ENCODE measurements at regions not wholly inside any gene's neighbourhood (a gene's known extent, or its start where the extent isn't known, plus 50 kb on each side); places are given as distances from the start of the nearest gene placed in this dataset.

DNA sequence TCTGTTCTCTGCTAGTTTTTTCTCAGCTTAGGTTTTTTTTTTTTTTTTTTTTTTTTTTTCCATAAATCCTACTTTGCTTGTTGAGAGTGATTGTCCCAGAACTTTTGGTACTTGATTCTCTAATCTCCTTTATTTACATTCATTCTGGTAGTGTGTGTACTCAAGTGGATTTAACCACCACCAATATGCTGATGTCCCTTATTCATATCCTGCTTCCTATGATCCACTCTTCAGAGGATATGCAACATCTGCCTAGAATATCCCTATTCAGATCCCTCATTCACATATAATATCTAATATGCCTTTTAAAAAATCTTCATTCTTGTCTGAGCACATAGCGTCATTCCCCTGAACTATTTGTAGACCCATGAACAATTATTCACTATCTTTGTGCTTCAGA lies 342.9 kb downstream of the VGLL3 start:
- Mint-ChIP-seq H3K4me1 (peaks cover 5% of the 10 kb centered on the region), H3K9me3 (no peaks in the 10 kb centered on the region)
- no peaks in the 10 kb centered on the region for H3K9me3 ChIP-seq (ENCODE audit: low read depth)

GRCh38 chr3:86645756-86646155 lies 345.2 kb downstream of the VGLL3 start:
- Mint-ChIP-seq H3K36me3 (no peaks in the 10 kb centered on the region), H3K4me3 (no peak overlapping the region), H3K27ac (no peak overlapping the region), H3K9me3 (no peaks in the 10 kb centered on the region), H3K4me1 (peaks cover 5% of the 10 kb centered on the region), H3K27me3 (ENCODE audit: insufficient read depth, low read depth) (no peaks in the 10 kb centered on the region)
- no peaks in the 10 kb centered on the region for H3K4me1 ChIP-seq
- H3K4me2 ChIP-seq: no peak overlapping the region
- no peaks in the 10 kb centered on the region for H3K9me3 ChIP-seq (ENCODE audit: low read depth)
- H3K36me3 ChIP-seq: no peaks in the 10 kb centered on the region
- TF ChIP-seq, protein P1, sequence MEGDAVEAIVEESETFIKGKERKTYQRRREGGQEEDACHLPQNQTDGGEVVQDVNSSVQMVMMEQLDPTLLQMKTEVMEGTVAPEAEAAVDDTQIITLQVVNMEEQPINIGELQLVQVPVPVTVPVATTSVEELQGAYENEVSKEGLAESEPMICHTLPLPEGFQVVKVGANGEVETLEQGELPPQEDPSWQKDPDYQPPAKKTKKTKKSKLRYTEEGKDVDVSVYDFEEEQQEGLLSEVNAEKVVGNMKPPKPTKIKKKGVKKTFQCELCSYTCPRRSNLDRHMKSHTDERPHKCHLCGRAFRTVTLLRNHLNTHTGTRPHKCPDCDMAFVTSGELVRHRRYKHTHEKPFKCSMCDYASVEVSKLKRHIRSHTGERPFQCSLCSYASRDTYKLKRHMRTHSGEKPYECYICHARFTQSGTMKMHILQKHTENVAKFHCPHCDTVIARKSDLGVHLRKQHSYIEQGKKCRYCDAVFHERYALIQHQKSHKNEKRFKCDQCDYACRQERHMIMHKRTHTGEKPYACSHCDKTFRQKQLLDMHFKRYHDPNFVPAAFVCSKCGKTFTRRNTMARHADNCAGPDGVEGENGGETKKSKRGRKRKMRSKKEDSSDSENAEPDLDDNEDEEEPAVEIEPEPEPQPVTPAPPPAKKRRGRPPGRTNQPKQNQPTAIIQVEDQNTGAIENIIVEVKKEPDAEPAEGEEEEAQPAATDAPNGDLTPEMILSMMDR (IDR thresholded peaks at IDR 0.05): no peak
- no peak for TF ChIP-seq EZH2phosphoT487 (IDR thresholded peaks at IDR 0.05)
- TF ChIP-seq EZH2 (IDR thresholded peaks at IDR 0.05): no peak
- H3K79me2 ChIP-seq (ENCODE audit: low read depth): no peaks in the 10 kb centered on the region
- no peak overlapping the region for H3K9ac ChIP-seq
- H3K27ac ChIP-seq: no peak overlapping the region
- H2AFZ ChIP-seq (replicated peaks): no peak overlapping the region
- H3K27me3 ChIP-seq: no peaks in the 10 kb centered on the region
- no peak overlapping the region for H3K4me3 ChIP-seq
- no peaks in the 10 kb centered on the region for H4K20me1 ChIP-seq (ENCODE audit: low read depth)
- DNase-seq (ENCODE audit: low spot score): no peak
- no peaks in the 10 kb centered on the region for H3F3A ChIP-seq (ENCODE audit: low read depth)

More for the DNA sequence above, 342.9 kb downstream of the VGLL3 start:
- Mint-ChIP-seq H3K27ac (no peak overlapping the region), H3K27me3 (ENCODE audit: insufficient read depth, low read depth) (no peaks in the 10 kb centered on the region), H3K36me3 (no peaks in the 10 kb centered on the region), H3K4me3 (no peak overlapping the region)
- H3K4me2 ChIP-seq: no peak overlapping the region
- TF ChIP-seq EZH2phosphoT487 (IDR thresholded peaks at IDR 0.05): no peak
- TF ChIP-seq EZH2 (IDR thresholded peaks at IDR 0.05): no peak
- TF ChIP-seq, protein P1 (IDR thresholded peaks at IDR 0.05): no peak
- H3K36me3 ChIP-seq: no peaks in the 10 kb centered on the region
- no peak overlapping the region for H3K9ac ChIP-seq
- no peaks in the 10 kb centered on the region for H4K20me1 ChIP-seq (ENCODE audit: low read depth)
- H2AFZ ChIP-seq (replicated peaks): no peak overlapping the region
- no peaks in the 10 kb centered on the region for H3K4me1 ChIP-seq
- DNase-seq (ENCODE audit: low spot score): no peak
- no peaks in the 10 kb centered on the region for H3K27me3 ChIP-seq
- H3F3A ChIP-seq (ENCODE audit: low read depth): no peaks in the 10 kb centered on the region
- H3K27ac ChIP-seq: no peak overlapping the region
- H3K79me2 ChIP-seq (ENCODE audit: low read depth): no peaks in the 10 kb centered on the region
- no peak overlapping the region for H3K4me3 ChIP-seq

DNA sequence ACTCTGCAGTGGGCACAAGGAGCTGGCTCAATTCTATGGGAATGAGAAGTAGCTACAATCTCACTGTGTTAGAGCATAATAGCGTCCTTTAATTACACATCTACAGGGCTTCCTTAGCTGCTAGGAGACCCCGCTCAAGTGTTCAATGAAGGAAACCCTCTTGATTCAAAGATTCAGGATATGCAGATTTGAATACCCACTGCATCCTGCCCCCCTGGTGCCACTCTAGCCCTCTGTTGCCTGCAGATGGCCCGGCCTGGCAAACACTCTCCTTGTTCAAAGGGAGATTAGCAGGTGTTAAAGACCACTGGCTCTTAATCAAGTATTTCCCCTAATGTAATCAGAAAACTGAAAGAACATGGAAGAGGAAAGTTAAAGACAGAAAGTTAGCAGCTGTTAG lies 356.6 kb downstream of the VGLL3 start:
- no peaks in the 10 kb centered on the region for H3K27me3 Mint-ChIP-seq (ENCODE audit: insufficient read depth, low read depth)
- Histone ChIP-seq H3K27ac (no peak overlapping the region), H3F3A (ENCODE audit: low read depth) (peaks cover 5% of the 10 kb centered on the region), H3K4me1 (no peaks in the 10 kb centered on the region), H3K4me2 (no peak overlapping the region), H4K20me1 (ENCODE audit: low read depth) (no peaks in the 10 kb centered on the region), H3K9ac (no peak overlapping the region), H3K36me3 (no peaks in the 10 kb centered on the region), H3K27me3 (no peaks in the 10 kb centered on the region), H3K4me3 (no peak overlapping the region), H3K79me2 (ENCODE audit: low read depth) (no peaks in the 10 kb centered on the region), H3K9me3 (ENCODE audit: low read depth) (peaks cover 3% of the 10 kb centered on the region), H2AFZ (replicated peaks) (no peak overlapping the region)
- DNase-seq (ENCODE audit: low spot score): no peak
- no peak overlapping the region for H3K4me3 Mint-ChIP-seq
- H3K36me3 Mint-ChIP-seq: no peaks in the 10 kb centered on the region
- TF ChIP-seq EZH2 (IDR thresholded peaks at IDR 0.05) (no peak), EZH2phosphoT487 (IDR thresholded peaks at IDR 0.05) (no peak)
- TF ChIP-seq, protein P1 (IDR thresholded peaks at IDR 0.05): no peak
- no peak overlapping the region for H3K27ac Mint-ChIP-seq
- peaks cover 5% of the 10 kb centered on the region for H3K9me3 Mint-ChIP-seq
- H3K4me1 Mint-ChIP-seq: peaks cover 3% of the 10 kb centered on the region
